ENCODE measurements at regions not wholly inside any gene's neighbourhood (a gene's known extent, or its start where the extent isn't known, plus 50 kb on each side); places are given as distances from the start of the nearest gene placed in this dataset.

GRCh38 chr1:219507437-219507836, 105.5 kb downstream of the ZC3H11B start:
- ChIA-PET CTCF (no interaction called here), POLR2A (no interaction called here)
- no peak for ATAC-seq
- intact Hi-C loops (cut with micrococcal nuclease) = no loop called here
- H3K9me3 Mint-ChIP-seq = no peaks in the 10 kb centered on the region
- no peaks in the 10 kb centered on the region for H3K27me3 Mint-ChIP-seq
- H3K36me3 Mint-ChIP-seq (ENCODE audit: low read depth) = no peaks in the 10 kb centered on the region
- H3K27ac Mint-ChIP-seq = no peak overlapping the region
- no peaks in the 10 kb centered on the region for H3K4me1 Mint-ChIP-seq (ENCODE audit: low read depth)
- no peak for DNase-seq
- no peak for TF ChIP-seq CTCF (IDR thresholded peaks at IDR 0.05)
- no peak overlapping the region for H3K4me3 Mint-ChIP-seq

- intact Hi-C loops (cut with micrococcal nuclease) = no loop called here
- ChIA-PET CTCF (no interaction called here), POLR2A (no interaction called here)
- DNase-seq (no peak), ATAC-seq (no peak)
- Mint-ChIP-seq H3K4me3 (no peak overlapping the region), H3K27me3 (no peaks in the 10 kb centered on the region), H3K27ac (no peak overlapping the region), H3K9me3 (no peaks in the 10 kb centered on the region), H3K4me1 (ENCODE audit: low read depth) (no peaks in the 10 kb centered on the region), H3K36me3 (ENCODE audit: low read depth) (no peaks in the 10 kb centered on the region)
- no peak for TF ChIP-seq CTCF (IDR thresholded peaks at IDR 0.05)
Measured at GRCh38 chr1:219506936-219507335, 106.0 kb downstream of the ZC3H11B start.

- no peak overlapping the region for H3K4me3 Mint-ChIP-seq
Measured at GRCh38 chr1:219506473-219506899, 106.4 kb downstream of the ZC3H11B start.

GRCh38 chr1:219505886-219506285, 107.0 kb downstream of the ZC3H11B start:
- POLR2A ChIA-PET = no interaction called here
- H3K9me3 Mint-ChIP-seq = no peaks in the 10 kb centered on the region
- ATAC-seq = no peak

More at GRCh38 chr1:219506473-219506899, 106.4 kb downstream of the ZC3H11B start:
- DNase-seq = no peak
- H3K27ac Mint-ChIP-seq = no peak overlapping the region
- ChIA-PET POLR2A (no interaction called here), CTCF (no interaction called here)
- no peak for TF ChIP-seq CTCF (IDR thresholded peaks at IDR 0.05)
- intact Hi-C loops (cut with micrococcal nuclease) = no loop called here
- H3K9me3 Mint-ChIP-seq = no peaks in the 10 kb centered on the region
- H3K4me1 Mint-ChIP-seq (ENCODE audit: low read depth) = no peaks in the 10 kb centered on the region
- H3K36me3 Mint-ChIP-seq (ENCODE audit: low read depth) = no peaks in the 10 kb centered on the region
- no peak for ATAC-seq
- no peaks in the 10 kb centered on the region for H3K27me3 Mint-ChIP-seq

GRCh38 chr1:219503604-219504003, 109.3 kb downstream of the ZC3H11B start:
- intact Hi-C loops (cut with micrococcal nuclease) = no loop called here
- TF ChIP-seq CTCF (IDR thresholded peaks at IDR 0.05) = no peak
- DNase-seq = no peak
- Mint-ChIP-seq H3K27me3 (no peaks in the 10 kb centered on the region), H3K4me1 (ENCODE audit: low read depth) (no peaks in the 10 kb centered on the region), H3K36me3 (ENCODE audit: low read depth) (no peaks in the 10 kb centered on the region), H3K4me3 (no peak overlapping the region), H3K27ac (no peak overlapping the region), H3K9me3 (no peaks in the 10 kb centered on the region)
- ATAC-seq = no peak
- ChIA-PET POLR2A (no interaction called here), CTCF (no interaction called here)

More at GRCh38 chr1:219505886-219506285, 107.0 kb downstream of the ZC3H11B start:
- Mint-ChIP-seq H3K4me1 (ENCODE audit: low read depth) (no peaks in the 10 kb centered on the region), H3K27ac (no peak overlapping the region), H3K36me3 (ENCODE audit: low read depth) (no peaks in the 10 kb centered on the region), H3K4me3 (no peak overlapping the region), H3K27me3 (no peaks in the 10 kb centered on the region)
- intact Hi-C loops (cut with micrococcal nuclease) = no loop called here
- CTCF ChIA-PET = no interaction called here
- DNase-seq = no peak
- no peak for TF ChIP-seq CTCF (IDR thresholded peaks at IDR 0.05)

Measured in activated CD8-positive, alpha-beta T cell treated with anti-CD3 and anti-CD28 coated beads for 36 hours (primary cell).